Activated T-cell treated with anti-CD3 and anti-CD28 coated beads, Interleukin-2, amount 50 U/mL, for 24 hours (primary cell): ENCODE measurements at regions not wholly inside any gene's neighbourhood (a gene's known extent, or its start where the extent isn't known, plus 50 kb on each side); places are given as distances from the start of the nearest gene placed in this dataset.

Experiments used
- DNase-seq: peaks from one replicate; pipeline ENCODE4 v3.0.0-alpha.2; 2020
- H3K27ac Mint-ChIP-seq: 2 replicates; pipeline ENCODE4 v1.8.0; 2020; ENCODE audit warnings: mild to moderate bottlenecking, mixed read lengths
- H3K27me3 Mint-ChIP-seq: 2 replicates; pipeline ENCODE4 v1.8.0; 2020; ENCODE audit warnings: mixed read lengths
- H3K36me3 Mint-ChIP-seq: 2 replicates; pipeline ENCODE4 v1.8.0; 2020; ENCODE audit warnings: low read depth, mixed read lengths
- H3K4me1 Mint-ChIP-seq: 2 replicates; pipeline ENCODE4 v1.8.0; 2020; ENCODE audit warnings: low read depth, mixed read lengths
- H3K4me3 Mint-ChIP-seq: 2 replicates; pipeline ENCODE4 v1.8.0; 2020; ENCODE audit warnings: mild to moderate bottlenecking, moderate library complexity, mixed read lengths
- H3K9me3 Mint-ChIP-seq: 2 replicates; pipeline ENCODE4 v1.8.0; 2020; ENCODE audit warnings: mixed read lengths

- Mint-ChIP-seq H3K9me3 (peaks cover 9% of the 10 kb centered on the region), H3K27me3 (no peaks in the 10 kb centered on the region), H3K36me3 (no peaks in the 10 kb centered on the region), H3K4me1 (no peaks in the 10 kb centered on the region), H3K4me3 (no peak overlapping the region), H3K27ac (no peak overlapping the region)
- DNase-seq: no peak
Observed at GRCh38 chr9:106438928-106439327, 424.0 kb upstream of the ZNF462 start.

- Mint-ChIP-seq H3K36me3 (no peaks in the 10 kb centered on the region), H3K4me1 (no peaks in the 10 kb centered on the region), H3K27ac (no peak overlapping the region), H3K9me3 (peaks cover 9% of the 10 kb centered on the region), H3K27me3 (no peaks in the 10 kb centered on the region), H3K4me3 (no peak overlapping the region)
- DNase-seq: no peak
Observed at GRCh38 chr9:106441283-106441682, 421.7 kb upstream of the ZNF462 start.

GRCh38 chr9:106443520-106443919, 419.4 kb upstream of the ZNF462 start:
- Mint-ChIP-seq H3K9me3 (peaks cover 9% of the 10 kb centered on the region), H3K36me3 (no peaks in the 10 kb centered on the region), H3K27ac (no peak overlapping the region), H3K27me3 (no peaks in the 10 kb centered on the region), H3K4me3 (no peak overlapping the region), H3K4me1 (no peaks in the 10 kb centered on the region)
- no peak for DNase-seq

- H3K4me1 Mint-ChIP-seq: no peaks in the 10 kb centered on the region
Observed at GRCh38 chr9:106445107-106445506, 417.9 kb upstream of the ZNF462 start.

GRCh38 chr9:106449336-106449927, 413.5 kb upstream of the ZNF462 start:
- Mint-ChIP-seq H3K27me3 (no peaks in the 10 kb centered on the region), H3K4me3 (no peak overlapping the region), H3K4me1 (no peaks in the 10 kb centered on the region), H3K9me3 (peaks cover 4% of the 10 kb centered on the region), H3K36me3 (no peaks in the 10 kb centered on the region), H3K27ac (no peak overlapping the region)
- no peak for DNase-seq

More at GRCh38 chr9:106445107-106445506, 417.9 kb upstream of the ZNF462 start:
- no peak overlapping the region for H3K27ac Mint-ChIP-seq
- H3K27me3 Mint-ChIP-seq: no peaks in the 10 kb centered on the region
- no peak overlapping the region for H3K4me3 Mint-ChIP-seq
- no peak for DNase-seq
- H3K9me3 Mint-ChIP-seq: peaks cover 5% of the 10 kb centered on the region
- H3K36me3 Mint-ChIP-seq: no peaks in the 10 kb centered on the region

- H3K27me3 Mint-ChIP-seq: no peaks in the 10 kb centered on the region
- peaks cover 4% of the 10 kb centered on the region for H3K9me3 Mint-ChIP-seq
- H3K4me1 Mint-ChIP-seq: no peaks in the 10 kb centered on the region
- no peak overlapping the region for H3K4me3 Mint-ChIP-seq
- H3K27ac Mint-ChIP-seq: no peak overlapping the region
- H3K36me3 Mint-ChIP-seq: no peaks in the 10 kb centered on the region
- DNase-seq: no peak
Observed at GRCh38 chr9:106450549-106450948, 412.4 kb upstream of the ZNF462 start.

- no peaks in the 10 kb centered on the region for H3K4me1 Mint-ChIP-seq
- no peak overlapping the region for H3K4me3 Mint-ChIP-seq
- no peaks in the 10 kb centered on the region for H3K36me3 Mint-ChIP-seq
- H3K27me3 Mint-ChIP-seq: no peaks in the 10 kb centered on the region
- H3K27ac Mint-ChIP-seq: no peak overlapping the region
- H3K9me3 Mint-ChIP-seq: peaks cover 6% of the 10 kb centered on the region
- no peak for DNase-seq
Observed at GRCh38 chr9:106451223-106451622, 411.7 kb upstream of the ZNF462 start.

GRCh38 chr9:106456581-106456980, 406.4 kb upstream of the ZNF462 start:
- no peaks in the 10 kb centered on the region for H3K4me1 Mint-ChIP-seq
- H3K27ac Mint-ChIP-seq: no peak overlapping the region
- peaks cover 6% of the 10 kb centered on the region for H3K9me3 Mint-ChIP-seq
- no peak overlapping the region for H3K4me3 Mint-ChIP-seq
- H3K27me3 Mint-ChIP-seq: no peaks in the 10 kb centered on the region
- DNase-seq: no peak
- H3K36me3 Mint-ChIP-seq: no peaks in the 10 kb centered on the region

GRCh38 chr9:106467113-106467864, 395.7 kb upstream of the ZNF462 start:
- H3K36me3 Mint-ChIP-seq: no peaks in the 10 kb centered on the region
- DNase-seq: no peak
- H3K9me3 Mint-ChIP-seq: peaks cover 11% of the 10 kb centered on the region
- no peaks in the 10 kb centered on the region for H3K4me1 Mint-ChIP-seq
- H3K27me3 Mint-ChIP-seq: no peaks in the 10 kb centered on the region
- H3K27ac Mint-ChIP-seq: no peak overlapping the region
- no peak overlapping the region for H3K4me3 Mint-ChIP-seq

GRCh38 chr9:106467865-106468164, 395.2 kb upstream of the ZNF462 start:
- Mint-ChIP-seq H3K27me3 (no peaks in the 10 kb centered on the region), H3K9me3 (peaks cover 10% of the 10 kb centered on the region), H3K27ac (no peak overlapping the region), H3K4me3 (no peak overlapping the region), H3K4me1 (no peaks in the 10 kb centered on the region), H3K36me3 (no peaks in the 10 kb centered on the region)
- DNase-seq: no peak

- H3K9me3 Mint-ChIP-seq: peaks cover 10% of the 10 kb centered on the region
- no peak overlapping the region for H3K4me3 Mint-ChIP-seq
- H3K4me1 Mint-ChIP-seq: no peaks in the 10 kb centered on the region
- no peaks in the 10 kb centered on the region for H3K36me3 Mint-ChIP-seq
- no peaks in the 10 kb centered on the region for H3K27me3 Mint-ChIP-seq
- DNase-seq: no peak
- no peak overlapping the region for H3K27ac Mint-ChIP-seq
Observed at GRCh38 chr9:106468431-106468830, 394.5 kb upstream of the ZNF462 start.

- Mint-ChIP-seq H3K36me3 (no peaks in the 10 kb centered on the region), H3K9me3 (peaks cover 10% of the 10 kb centered on the region), H3K4me1 (no peaks in the 10 kb centered on the region), H3K27ac (no peak overlapping the region), H3K4me3 (no peak overlapping the region), H3K27me3 (no peaks in the 10 kb centered on the region)
- no peak for DNase-seq
Observed at GRCh38 chr9:106478312-106478711, 384.7 kb upstream of the ZNF462 start.

- Mint-ChIP-seq H3K36me3 (no peaks in the 10 kb centered on the region), H3K4me3 (no peak overlapping the region), H3K4me1 (no peaks in the 10 kb centered on the region), H3K27ac (no peak overlapping the region), H3K27me3 (no peaks in the 10 kb centered on the region), H3K9me3 (peaks cover 8% of the 10 kb centered on the region)
- no peak for DNase-seq
Observed at GRCh38 chr9:106478727-106479126, 384.2 kb upstream of the ZNF462 start.

GRCh38 chr9:106479679-106480078, 383.3 kb upstream of the ZNF462 start:
- Mint-ChIP-seq H3K4me3 (no peak overlapping the region), H3K27ac (no peak overlapping the region), H3K9me3 (no peaks in the 10 kb centered on the region), H3K27me3 (no peaks in the 10 kb centered on the region), H3K36me3 (no peaks in the 10 kb centered on the region), H3K4me1 (no peaks in the 10 kb centered on the region)
- DNase-seq: no peak

- Mint-ChIP-seq H3K4me1 (no peaks in the 10 kb centered on the region), H3K36me3 (no peaks in the 10 kb centered on the region), H3K27ac (no peak overlapping the region), H3K4me3 (no peak overlapping the region), H3K27me3 (no peaks in the 10 kb centered on the region), H3K9me3 (no peaks in the 10 kb centered on the region)
- no peak for DNase-seq
Observed at GRCh38 chr9:106481013-106481609, 381.9 kb upstream of the ZNF462 start.
